Stimulated activated naive CD8-positive, alpha-beta T cell treated with anti-CD3 and anti-CD28 coated beads, Interleukin-15, Interleukin-2, amounts not matched to agents 100 U/mL and 50 U/mL, for 24 hours (primary cell): ENCODE measurements at regions not wholly inside any gene's neighbourhood (a gene's known extent, or its start where the extent isn't known, plus 50 kb on each side); places are given as distances from the start of the nearest gene placed in this dataset.
"Not testable (repeated sequence)": the region's sequence is repeated elsewhere in the genome, so short reads cannot be mapped to it uniquely, and the experiment has no call there.

Experiments used
- ATAC-seq: fragments of 150-1000 bp; cut with Tn5 transposase; one replicate; pipeline ENCODE4 v1.10.0; 2021
- DNase-seq: peaks from one replicate; pipeline ENCODE4 v3.0.0; 2021

- ATAC-seq (no peak), DNase-seq (no peak)
Measured at GRCh38 chrX:20712811-20713210, 446.1 kb upstream of the RPS6KA3 start.

DNA sequence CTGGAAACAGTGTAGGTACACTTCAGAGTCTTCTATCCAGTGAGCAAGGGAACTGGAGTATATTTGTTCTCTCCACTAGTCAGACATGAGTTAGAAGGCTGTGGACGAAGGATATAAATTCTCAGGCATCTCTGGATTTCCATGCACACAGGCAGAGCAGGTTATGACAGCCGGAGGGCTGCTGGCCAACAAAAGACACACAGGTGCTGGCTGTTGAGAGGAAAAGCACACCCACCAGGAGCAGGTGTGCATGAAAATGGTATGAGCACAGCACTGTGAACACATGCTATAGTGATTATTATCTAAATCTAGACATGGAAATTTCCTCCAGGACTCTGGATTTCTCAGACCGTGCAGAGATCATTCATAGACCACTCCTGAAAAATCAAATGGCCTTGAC lies 444.7 kb upstream of the RPS6KA3 start:
- DNase-seq: no peak
- no peak for ATAC-seq

DNA sequence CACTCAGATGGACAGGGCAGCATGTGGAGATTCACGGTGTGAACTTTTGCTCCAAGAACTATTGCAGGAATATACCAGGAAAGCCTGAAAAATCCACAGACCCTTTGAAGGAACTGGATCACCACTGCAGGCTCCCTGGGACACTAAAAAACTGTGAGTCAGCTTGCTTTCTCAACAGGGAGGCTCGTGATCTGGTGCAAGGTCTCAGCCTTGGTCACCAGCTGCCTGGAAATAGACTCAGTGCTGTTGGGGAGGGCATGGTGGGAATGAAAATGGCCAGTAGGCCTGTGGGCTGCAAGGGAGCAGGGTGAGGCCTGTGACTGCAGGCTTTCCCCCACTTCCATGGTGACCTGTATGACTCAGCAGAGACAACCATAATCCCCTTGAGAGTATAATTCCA lies 426.4 kb upstream of the RPS6KA3 start:
- ATAC-seq: no peak
- no peak for DNase-seq

GRCh38 chrX:20686256-20686655 lies 419.5 kb upstream of the RPS6KA3 start:
- no peak for DNase-seq
- no peak for ATAC-seq

- ATAC-seq (no peak), DNase-seq (no peak)
Measured at GRCh38 chrX:20685652-20686051, 418.9 kb upstream of the RPS6KA3 start.

- DNase-seq: no peak
- no peak for ATAC-seq
Measured at GRCh38 chrX:20681683-20682082, 415.0 kb upstream of the RPS6KA3 start.

DNA sequence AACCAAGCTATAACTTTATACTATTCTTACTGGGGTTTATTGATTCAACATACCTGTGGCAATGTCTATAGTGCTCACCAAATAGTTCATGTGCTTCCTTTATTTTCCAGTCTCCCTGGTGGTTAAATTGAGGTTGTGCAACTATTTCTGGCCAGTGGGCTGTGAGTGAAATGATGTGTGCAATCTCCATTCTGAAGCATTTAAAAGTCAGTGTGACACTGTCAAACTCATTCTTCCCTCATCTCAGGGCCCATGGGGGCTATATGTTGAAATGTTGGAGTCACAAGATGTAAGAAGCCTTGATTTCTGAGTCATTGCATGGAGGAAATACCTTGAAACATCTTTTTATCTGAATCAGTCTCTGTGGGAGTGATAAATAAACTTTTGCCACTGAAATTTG lies 414.3 kb upstream of the RPS6KA3 start:
- ATAC-seq (no peak), DNase-seq (no peak)

- ATAC-seq (no peak), DNase-seq (no peak)
Measured at GRCh38 chrX:20672476-20672875, 405.8 kb upstream of the RPS6KA3 start.

GRCh38 chrX:20671746-20672145 lies 405.0 kb upstream of the RPS6KA3 start:
- not testable (repeated sequence) for DNase-seq, ATAC-seq

DNA sequence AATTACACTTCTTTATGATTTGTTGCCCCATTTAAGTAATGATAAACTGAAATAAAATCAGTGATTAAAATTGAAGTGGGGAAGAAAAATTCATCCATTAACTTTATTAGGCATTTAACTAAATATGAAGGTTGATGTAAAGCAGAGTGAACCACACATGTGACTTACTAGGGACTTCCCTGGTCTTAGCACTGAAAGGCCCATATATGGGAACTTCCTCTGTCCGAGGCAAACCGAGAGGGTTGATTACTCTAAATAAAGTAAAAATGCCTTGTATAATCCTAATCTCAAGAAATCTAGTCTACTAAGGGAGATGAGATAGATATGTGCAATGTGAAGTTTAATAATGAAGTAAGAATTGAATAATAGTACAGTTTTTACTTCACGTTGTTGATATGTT lies 403.9 kb upstream of the RPS6KA3 start:
- ATAC-seq (no peak), DNase-seq (no peak)

DNA sequence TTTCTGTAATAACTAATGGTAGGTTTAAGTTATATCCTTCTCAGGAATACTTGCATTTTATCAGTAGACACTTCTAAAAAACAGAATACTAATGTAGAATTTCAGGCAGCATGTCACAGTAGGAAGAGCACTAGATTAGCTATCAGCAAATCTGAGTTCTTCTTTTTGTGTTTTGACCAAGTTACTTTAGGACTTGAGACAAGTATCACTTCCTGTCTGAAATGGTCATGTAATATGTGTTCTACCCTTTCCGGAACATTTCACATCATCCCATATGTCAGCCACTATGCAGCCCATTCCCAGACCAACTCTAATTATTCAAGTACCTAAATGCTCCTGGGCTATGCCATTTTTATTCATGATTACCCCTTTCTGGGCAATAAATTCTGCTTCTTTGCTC lies 401.8 kb upstream of the RPS6KA3 start:
- DNase-seq: no peak
- ATAC-seq: no peak

DNA sequence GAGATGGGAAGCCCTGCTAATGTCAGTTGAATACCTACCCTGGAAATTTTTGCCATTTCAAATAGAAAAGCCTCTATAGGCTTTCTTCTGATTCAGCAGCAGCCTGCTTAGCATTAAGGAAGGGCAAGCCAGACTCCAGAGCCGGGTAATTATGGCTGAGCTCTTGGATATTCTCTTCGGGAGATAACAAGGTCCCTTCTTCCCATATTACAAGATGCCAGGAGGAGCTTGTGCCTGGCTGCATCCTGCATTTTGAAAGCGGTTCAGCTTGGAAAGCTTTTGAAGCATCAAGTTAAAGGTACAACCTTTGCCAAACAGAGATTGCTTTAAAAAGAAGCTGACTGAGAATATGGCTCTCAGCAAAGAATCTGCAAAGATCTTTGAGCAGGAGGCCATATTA lies 399.6 kb upstream of the RPS6KA3 start:
- DNase-seq (no peak), ATAC-seq (no peak)

DNA sequence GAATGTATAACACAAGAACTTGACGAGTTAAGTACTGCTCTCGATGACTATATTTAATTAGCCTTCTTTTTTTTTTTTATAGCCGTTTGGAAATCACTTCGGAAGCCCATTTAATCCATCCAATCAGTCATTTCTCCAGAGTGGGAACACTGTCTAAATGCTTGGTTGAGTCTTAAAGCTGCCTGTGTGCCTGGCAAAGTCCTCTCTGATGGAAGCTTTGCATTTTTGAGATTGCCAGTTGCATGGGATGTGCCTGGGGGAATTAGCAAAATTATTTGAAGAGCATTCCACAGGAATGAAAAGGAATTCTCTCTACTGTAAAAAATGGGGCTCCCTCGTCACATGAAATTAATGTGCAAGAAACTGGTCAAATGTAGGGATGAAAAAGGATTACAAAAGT lies 398.8 kb upstream of the RPS6KA3 start:
- ATAC-seq: no peak
- DNase-seq: no peak

DNA sequence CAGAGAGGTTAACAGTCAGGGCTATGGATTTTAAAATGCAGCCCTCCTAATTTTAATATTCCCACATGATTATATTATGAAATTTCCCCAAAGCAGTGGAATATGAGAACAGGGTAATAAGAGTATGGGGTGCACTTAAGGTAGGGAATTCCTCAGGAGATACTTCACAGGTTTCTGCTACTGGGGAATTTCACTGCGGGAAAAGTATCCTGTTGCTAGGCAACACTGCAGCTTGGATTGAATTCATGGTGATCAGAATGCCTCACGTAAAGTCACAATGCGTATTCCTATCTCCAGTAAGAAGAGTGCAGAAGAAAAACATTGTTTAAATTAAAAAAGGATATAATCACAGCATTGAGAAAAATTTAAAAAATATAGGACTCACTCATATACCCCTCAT lies 398.1 kb upstream of the RPS6KA3 start:
- ATAC-seq: no peak
- DNase-seq: no peak

- DNase-seq (no peak), ATAC-seq (no peak)
Measured at GRCh38 chrX:20664131-20664530, 397.4 kb upstream of the RPS6KA3 start.

GRCh38 chrX:20663336-20663735 lies 396.6 kb upstream of the RPS6KA3 start:
- no peak for DNase-seq
- ATAC-seq: no peak

DNA sequence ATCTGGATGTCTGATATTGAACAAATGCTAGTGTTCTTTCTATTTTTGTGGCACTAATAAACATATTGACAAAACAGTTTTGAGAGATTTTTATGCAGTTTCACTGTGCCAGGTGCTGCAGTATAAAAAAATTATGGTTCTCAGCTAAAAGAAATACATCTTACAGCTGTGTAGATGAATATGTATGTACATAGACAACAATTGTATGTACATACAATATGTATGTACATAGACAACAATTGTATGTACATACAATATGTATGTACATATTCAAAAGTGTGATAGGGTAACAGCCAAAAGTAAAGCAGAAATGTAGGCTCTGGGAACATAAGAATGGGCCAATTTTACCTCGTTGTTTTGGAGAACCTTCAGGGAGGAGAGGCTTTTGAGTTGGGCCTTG lies 390.0 kb upstream of the RPS6KA3 start:
- ATAC-seq (no peak), DNase-seq (no peak)

- DNase-seq (no peak), ATAC-seq (no peak)
Measured at GRCh38 chrX:20654596-20655106, 387.9 kb upstream of the RPS6KA3 start.

DNA sequence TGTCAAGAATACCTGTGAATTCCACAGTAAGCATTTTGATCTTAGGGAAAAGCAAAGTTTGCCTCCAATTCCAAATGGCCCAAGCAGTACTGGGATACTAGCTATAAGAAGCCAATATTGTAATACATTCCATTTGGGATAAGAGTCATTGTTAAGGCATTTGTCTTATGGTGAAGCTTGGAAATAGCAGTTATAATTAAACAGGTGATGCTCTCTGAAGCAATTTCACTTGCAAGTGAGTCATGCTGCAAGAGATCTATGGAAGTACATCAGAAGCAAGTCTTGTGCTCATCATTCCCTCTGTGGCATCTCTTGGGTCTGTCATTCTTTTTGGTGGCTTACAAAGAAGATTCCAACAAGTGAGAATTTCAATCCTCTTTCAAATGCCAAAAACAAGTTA lies 386.4 kb upstream of the RPS6KA3 start:
- DNase-seq: no peak
- ATAC-seq: no peak

GRCh38 chrX:20641954-20642353 lies 375.2 kb upstream of the RPS6KA3 start:
- DNase-seq: no peak
- no peak for ATAC-seq

GRCh38 chrX:20639115-20639514 lies 372.4 kb upstream of the RPS6KA3 start:
- ATAC-seq (no peak), DNase-seq (no peak)

DNA sequence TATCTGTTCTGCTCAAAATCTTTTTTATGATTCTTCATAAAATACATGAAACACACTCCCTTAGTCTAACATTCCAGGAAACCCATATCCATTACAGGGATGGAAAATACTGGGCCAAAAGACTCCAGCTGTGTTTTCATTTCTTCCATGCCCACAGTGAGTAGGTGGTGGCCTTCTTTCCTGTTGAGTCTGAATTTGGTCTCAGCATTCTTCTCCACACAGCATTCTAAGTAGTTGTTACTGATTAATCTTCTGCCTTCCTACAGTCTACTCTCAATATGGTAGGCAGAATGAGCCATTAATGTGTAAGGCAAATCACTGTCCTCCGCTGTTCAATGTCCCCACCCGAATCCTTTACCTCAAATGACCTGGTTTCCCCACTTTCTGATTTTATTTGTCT lies 370.6 kb upstream of the RPS6KA3 start:
- ATAC-seq: no peak
- no peak for DNase-seq

- DNase-seq: no peak
- no peak for ATAC-seq
Measured at GRCh38 chrX:20633451-20633850, 366.7 kb upstream of the RPS6KA3 start.

DNA sequence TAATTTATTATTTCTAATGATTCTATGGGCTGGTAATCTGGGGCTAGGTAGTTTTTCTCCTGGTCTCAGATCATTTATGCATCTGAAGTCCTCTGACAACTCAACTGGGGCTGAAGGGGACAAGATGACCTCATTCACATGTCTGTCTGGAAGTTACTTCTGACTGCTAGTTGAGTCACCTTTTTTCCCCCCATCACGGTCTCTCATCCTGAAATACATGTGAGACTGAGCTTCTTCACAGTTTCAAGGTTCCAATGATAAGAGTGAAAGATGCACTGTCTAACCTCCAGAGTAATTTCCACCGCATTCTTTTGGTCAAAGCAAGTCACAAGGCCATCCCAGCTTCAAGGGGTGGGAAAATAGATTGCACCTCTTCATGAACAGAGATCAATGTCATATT lies 356.7 kb upstream of the RPS6KA3 start:
- ATAC-seq: peak; percentile 72
- DNase-seq: no peak

GRCh38 chrX:20620306-20620705 lies 353.6 kb upstream of the RPS6KA3 start:
- DNase-seq (no peak), ATAC-seq (peak; percentile 49)
